GM18951 (cell line): ENCODE measurements at regions not wholly inside any gene's neighbourhood (a gene's known extent, or its start where the extent isn't known, plus 50 kb on each side); places are given as distances from the start of the nearest gene placed in this dataset.

Experiments
- POLR2A ChIP-seq: IDR thresholded peaks from 4 replicates; pipeline ENCODE4 v1.6.1; 2011; ENCODE audit warnings: mild to moderate bottlenecking; ENCODE audit not compliant: insufficient read length, insufficient read depth; ENCODE audit errors: extremely low read depth
- in situ Hi-C: fragments of 300-500 bp; cut with MboI; formaldehyde crosslinking; loops from one replicate; pipeline ENCODE4 v1.12.0; 2022; ENCODE audit warnings: low sequenced_read_pairs, mixed read lengths, inconsistent platforms; ENCODE audit not compliant: unreplicated experiment

DNA sequence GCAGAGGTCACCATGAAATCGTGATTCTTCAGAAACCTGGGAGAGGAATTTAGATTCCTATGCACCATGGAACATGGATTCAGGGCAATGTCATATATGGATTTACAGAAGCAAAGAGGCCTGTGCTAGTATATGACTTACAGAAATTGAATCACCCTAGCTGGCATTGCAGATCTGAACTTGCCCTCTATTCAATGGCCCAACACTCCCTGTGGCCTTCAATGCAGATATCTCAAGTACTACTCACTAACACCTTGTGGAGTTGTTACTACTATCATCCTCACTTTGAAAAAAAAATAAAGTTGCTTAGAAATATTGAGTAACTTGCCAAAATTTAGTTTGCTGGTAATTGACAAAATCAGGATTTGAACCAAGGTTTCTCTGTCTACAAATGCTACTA is 305.4 kb upstream of the SLITRK1 start:
- in situ Hi-C loops = no loop called here
- TF ChIP-seq POLR2A = no peak

DNA sequence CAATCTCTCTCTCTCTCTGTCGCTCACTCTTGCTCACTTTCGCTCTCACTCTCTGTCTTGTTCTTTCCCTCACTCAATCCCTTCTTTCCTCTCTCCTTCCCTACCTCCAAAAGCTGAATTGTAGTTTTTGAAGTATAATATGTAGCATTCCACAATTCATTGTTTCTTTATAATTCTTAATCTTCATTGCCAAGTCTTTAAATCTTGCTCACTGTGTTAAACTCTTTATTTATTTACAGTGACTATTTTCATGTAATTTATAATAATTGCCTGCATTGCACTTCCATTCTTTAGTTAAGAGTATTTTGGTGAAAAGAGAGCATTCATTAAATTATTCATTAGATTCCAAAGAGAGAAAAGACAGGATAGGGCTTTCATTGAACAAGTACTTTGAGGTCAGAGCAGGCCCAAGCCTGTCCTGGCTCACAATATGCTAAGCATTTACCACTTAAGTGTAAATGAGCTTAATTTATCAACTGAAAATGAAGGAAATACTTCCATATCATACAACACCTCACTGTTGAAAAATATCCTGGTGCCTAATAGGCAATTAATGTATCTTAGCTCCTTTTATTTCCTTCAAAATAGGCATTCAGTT is 257.4 kb upstream of the SLITRK1 start:
- in situ Hi-C loops = no loop called here
- TF ChIP-seq POLR2A = no peak

- in situ Hi-C loops = no loop called here
- no peak for TF ChIP-seq POLR2A
Observed at GRCh38 chr13:84137292-84137691, 255.0 kb upstream of the SLITRK1 start.

DNA sequence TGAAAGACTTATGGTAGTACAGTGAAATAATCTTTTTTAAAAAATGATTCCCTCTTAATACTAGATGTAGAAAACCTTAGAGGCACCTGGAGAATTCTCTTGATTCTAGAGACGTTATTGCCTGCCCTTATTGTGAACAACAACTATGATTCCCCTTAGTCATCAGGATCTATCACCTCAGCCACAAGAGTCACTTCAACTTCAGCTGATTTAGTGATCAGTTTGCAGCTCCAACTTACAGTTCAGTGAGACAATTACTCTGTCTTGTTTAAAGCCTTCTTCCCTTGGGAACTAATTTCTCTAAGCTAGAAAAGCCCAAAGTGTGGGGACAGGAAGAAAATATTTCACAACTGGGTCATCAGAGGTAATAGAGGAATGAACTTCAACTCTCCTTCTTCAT is 254.3 kb upstream of the SLITRK1 start:
- TF ChIP-seq POLR2A = no peak
- in situ Hi-C loops = no loop called here

DNA sequence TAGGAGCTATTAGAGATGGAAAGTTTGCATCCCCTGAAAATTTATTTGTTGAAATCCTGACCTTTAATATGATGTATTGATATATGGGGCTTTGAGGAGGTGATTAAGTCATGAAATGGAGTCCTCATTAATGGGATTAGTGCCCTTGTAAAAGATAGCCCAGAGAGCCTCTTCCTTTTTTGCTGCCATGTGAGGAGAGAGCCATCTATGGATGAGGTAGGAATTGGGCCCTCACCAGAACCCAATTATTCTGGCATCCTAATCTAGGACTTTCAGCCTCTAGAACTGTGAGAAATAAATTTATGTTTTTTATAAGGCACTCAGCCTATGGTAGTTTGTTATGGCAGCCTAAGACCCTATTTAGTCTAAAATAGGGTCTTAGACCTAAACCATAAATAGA is 250.2 kb upstream of the SLITRK1 start:
- no peak for TF ChIP-seq POLR2A
- in situ Hi-C loops = no loop called here

GRCh38 chr13:84131249-84131648 is 249.0 kb upstream of the SLITRK1 start:
- no peak for TF ChIP-seq POLR2A
- in situ Hi-C loops = no loop called here

DNA sequence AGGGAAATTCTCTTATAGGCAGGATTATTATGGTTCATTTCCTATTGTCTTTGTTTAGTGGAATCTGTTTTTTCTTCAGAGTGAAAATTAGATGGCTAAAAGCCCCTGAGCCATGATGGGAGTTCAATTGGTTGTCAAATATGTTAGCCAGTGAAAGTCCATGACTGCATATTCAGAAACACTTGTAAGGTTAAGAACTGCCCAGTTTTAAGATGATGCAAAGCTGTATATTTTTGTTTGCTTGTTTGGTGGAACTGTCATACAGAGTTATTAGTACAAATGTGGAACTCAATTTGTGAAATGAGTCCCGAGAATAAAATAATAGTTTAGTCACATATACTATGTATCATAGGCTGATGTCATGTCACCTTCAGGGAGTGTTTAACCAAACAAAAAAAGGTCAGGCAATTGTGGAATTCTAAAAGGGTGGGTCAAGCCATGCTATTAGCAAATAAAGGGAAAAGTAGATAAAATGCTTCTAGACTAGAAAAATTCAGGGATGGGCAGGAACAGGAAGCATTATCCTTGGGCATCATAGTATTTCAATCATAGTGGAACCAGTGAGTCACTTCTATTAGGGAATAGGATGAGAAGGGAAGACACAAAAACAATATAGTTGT is 248.3 kb upstream of the SLITRK1 start:
- TF ChIP-seq POLR2A = no peak
- in situ Hi-C loops = no loop called here

- in situ Hi-C loops = no loop called here
- no peak for TF ChIP-seq POLR2A
Observed at GRCh38 chr13:84129966-84130365, 247.7 kb upstream of the SLITRK1 start.

DNA sequence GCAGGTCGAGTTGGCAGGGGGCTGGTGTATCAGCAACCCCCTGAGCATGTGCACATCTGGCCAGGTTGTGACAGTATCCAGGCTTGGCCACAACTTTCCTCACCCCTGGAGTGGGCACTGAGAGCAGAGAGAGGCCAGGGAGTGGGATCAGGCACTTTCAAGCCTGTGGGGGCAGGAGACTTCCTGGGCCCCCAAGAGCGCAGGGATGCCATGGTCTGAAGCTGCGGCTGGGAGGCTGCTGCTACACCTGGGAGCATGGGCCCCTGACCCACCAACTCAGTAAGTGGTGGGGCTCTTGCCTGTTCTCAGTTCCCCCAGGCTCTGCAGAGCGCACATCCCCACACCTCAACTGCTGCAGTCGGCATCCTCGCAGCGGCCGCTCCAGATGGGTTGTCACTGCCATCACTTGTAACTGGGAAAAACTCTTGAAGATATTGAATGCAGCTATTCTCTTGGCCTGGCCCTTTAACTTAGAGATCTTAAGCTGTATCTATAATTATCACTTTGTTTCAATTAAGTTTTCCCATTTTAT is 245.4 kb upstream of the SLITRK1 start:
- in situ Hi-C loops = no loop called here
- no peak for TF ChIP-seq POLR2A

- no peak for TF ChIP-seq POLR2A
- in situ Hi-C loops = no loop called here
Observed at GRCh38 chr13:84126671-84127171, 244.4 kb upstream of the SLITRK1 start.

GRCh38 chr13:84121456-84121855 is 239.2 kb upstream of the SLITRK1 start:
- TF ChIP-seq POLR2A = no peak
- in situ Hi-C loops = no loop called here

- TF ChIP-seq POLR2A = no peak
- in situ Hi-C loops = no loop called here
Observed at GRCh38 chr13:84118839-84119409, 236.7 kb upstream of the SLITRK1 start.

DNA sequence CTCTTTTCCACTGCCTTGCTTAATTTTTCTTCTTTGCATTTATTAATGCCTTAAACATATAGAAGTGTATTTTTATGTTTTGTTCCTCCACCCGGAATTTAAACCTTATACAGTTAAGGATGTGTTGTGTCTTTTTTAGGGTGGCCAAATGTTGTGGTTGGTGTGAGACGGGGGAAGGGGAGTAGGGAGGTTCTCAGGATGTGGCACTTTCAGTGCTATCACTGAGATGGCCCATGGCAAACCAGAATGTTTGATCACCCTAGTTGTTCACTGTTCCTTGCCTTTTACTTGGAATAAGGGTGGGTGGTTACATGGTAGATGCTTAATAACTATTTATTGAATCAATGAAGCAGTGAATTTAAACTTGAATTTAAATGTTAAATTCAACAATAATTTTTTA is 216.0 kb upstream of the SLITRK1 start:
- in situ Hi-C loops = no loop called here
- TF ChIP-seq POLR2A = no peak

DNA sequence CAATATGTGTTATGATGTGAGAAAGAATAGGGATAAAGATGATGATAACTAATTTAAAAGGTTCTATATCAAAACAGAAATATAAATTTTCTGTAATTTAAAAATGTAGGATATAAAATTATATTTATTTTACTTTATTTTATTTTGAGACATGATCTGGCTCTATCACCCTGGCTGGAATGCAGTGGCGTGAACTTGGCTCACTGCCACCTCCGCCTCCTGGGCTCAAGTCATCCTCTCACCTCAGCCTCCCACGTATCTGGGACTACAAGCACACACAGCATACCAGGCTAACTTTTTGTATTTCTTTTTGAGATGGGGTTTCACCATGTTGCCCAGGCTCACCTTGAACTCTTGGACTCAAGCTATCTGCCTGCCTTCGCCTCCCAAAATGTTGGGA is 214.9 kb upstream of the SLITRK1 start:
- no peak for TF ChIP-seq POLR2A
- in situ Hi-C loops = no loop called here
